WTC11 (cell line): ENCODE measurements at regions not wholly inside any gene's neighbourhood (a gene's known extent, or its start where the extent isn't known, plus 50 kb on each side); places are given as distances from the start of the nearest gene placed in this dataset.
A peak's percentile ranks its signal among the peaks of the same experiment; 100 is the strongest.

Experiments used
- ATAC-seq: fragments of 200-7000 bp; cut with Tn5 transposase; 2 replicates; pipeline ENCODE4 v1.10.0; 2021; ENCODE audit warnings: mild to moderate bottlenecking, moderate library complexity
- CTCF ChIA-PET: fragments of 300-600 bp; sonication (Branson Sonifier 250); formaldehyde crosslinking; loops from one replicate; lab custom pipeline; 2021; ENCODE audit warnings: antibody characterized with exemption; lab: Charles Lee
- POLR2A ChIA-PET: fragments of 350-600 bp; sonication (Branson Sonifier 250); formaldehyde crosslinking; loops from one replicate; lab custom pipeline; 2021; ENCODE audit warnings: antibody characterized with exemption; lab: Charles Lee
- DNase-seq: peaks from one replicate; pipeline ENCODE4 v3.0.0; 2021; ENCODE audit warnings: low spot score
- H3K27ac Mint-ChIP-seq: 2 replicates; pipeline ENCODE4 v1.8.0; 2021; ENCODE audit warnings: mixed read lengths
- H3K27me3 Mint-ChIP-seq: 2 replicates; pipeline ENCODE4 v1.8.0; 2021; ENCODE audit warnings: low read depth, mild to moderate bottlenecking, moderate library complexity, mixed read lengths
- H3K36me3 Mint-ChIP-seq: 2 replicates; pipeline ENCODE4 v1.8.0; 2021; ENCODE audit warnings: mixed read lengths
- H3K4me1 Mint-ChIP-seq: 2 replicates; pipeline ENCODE4 v1.8.0; 2022; ENCODE audit warnings: mixed read lengths
- H3K4me3 Mint-ChIP-seq: 2 replicates; pipeline ENCODE4 v1.8.0; 2021; ENCODE audit warnings: mild to moderate bottlenecking, moderate library complexity, mixed read lengths
- H3K9me3 Mint-ChIP-seq: 2 replicates; pipeline ENCODE4 v1.8.0; 2021; ENCODE audit warnings: mixed read lengths
- ARID4B ChIP-seq: sonication (generic); formaldehyde crosslinking; IDR thresholded peaks from 2 replicates; pipeline ENCODE4 v1.8.0; 2023; ENCODE audit warnings: missing genetic modification reagents, mild to moderate bottlenecking, borderline replicate concordance
- CTCF ChIP-seq: fragments of 200-600 bp; IDR thresholded peaks from 2 replicates; pipeline ENCODE4 v1.8.0; 2022; ENCODE audit warnings: antibody characterized with exemption
- EMX1 ChIP-seq: fragments of 250-450 bp; sonication (Bioruptor Pico); IDR thresholded peaks from 2 replicates; pipeline ENCODE4 v1.8.0; 2021; ENCODE audit warnings: mild to moderate bottlenecking
- FOXK1 ChIP-seq: sonication (generic); formaldehyde crosslinking; IDR thresholded peaks from 2 replicates; pipeline ENCODE4 v1.8.0; 2022; ENCODE audit warnings: mild to moderate bottlenecking, moderate library complexity, missing genetic modification reagents
- JUN ChIP-seq: sonication (generic); formaldehyde crosslinking; IDR thresholded peaks from 2 replicates; pipeline ENCODE4 v1.8.0; 2023; ENCODE audit warnings: mild to moderate bottlenecking, missing genetic modification reagents
- NFYB ChIP-seq: sonication (generic); formaldehyde crosslinking; conservative IDR thresholded peaks from 2 replicates; pipeline ENCODE4 v1.8.0; 2022; ENCODE audit warnings: low read depth, missing genetic modification reagents
- USF2 ChIP-seq: sonication (generic); formaldehyde crosslinking; IDR thresholded peaks from 2 replicates; pipeline ENCODE4 v1.8.1; 2023; ENCODE audit warnings: mild to moderate bottlenecking, missing genetic modification reagents, moderate library complexity
- ZNF219 ChIP-seq: sonication (generic); formaldehyde crosslinking; IDR thresholded peaks from 2 replicates; pipeline ENCODE4 v1.8.0; 2023; ENCODE audit warnings: missing genetic modification reagents, mild to moderate bottlenecking, borderline replicate concordance
- TF ChIP-seq, protein P1 (sequence below): fragments of 250-450 bp; sonication (Bioruptor Pico); IDR thresholded peaks from 2 replicates; pipeline ENCODE4 v1.9.0; 2021; ENCODE audit warnings: mild to moderate bottlenecking, borderline replicate concordance
- TF ChIP-seq, protein P2 (sequence below): sonication (generic); formaldehyde crosslinking; IDR thresholded peaks from 2 replicates; pipeline ENCODE4 v1.8.0; 2022; ENCODE audit warnings: mild to moderate bottlenecking, missing genetic modification reagents
- TF ChIP-seq, protein P3 (sequence below): sonication (generic); formaldehyde crosslinking; IDR thresholded peaks from 2 replicates; pipeline ENCODE4 v1.8.1; 2022; ENCODE audit warnings: mild to moderate bottlenecking, missing genetic modification reagents, moderate library complexity, borderline replicate concordance
- TF ChIP-seq, protein P4 (sequence below): sonication (generic); formaldehyde crosslinking; IDR thresholded peaks from 2 replicates; pipeline ENCODE4 v1.8.0; 2022; ENCODE audit warnings: missing genetic modification reagents

DNA sequence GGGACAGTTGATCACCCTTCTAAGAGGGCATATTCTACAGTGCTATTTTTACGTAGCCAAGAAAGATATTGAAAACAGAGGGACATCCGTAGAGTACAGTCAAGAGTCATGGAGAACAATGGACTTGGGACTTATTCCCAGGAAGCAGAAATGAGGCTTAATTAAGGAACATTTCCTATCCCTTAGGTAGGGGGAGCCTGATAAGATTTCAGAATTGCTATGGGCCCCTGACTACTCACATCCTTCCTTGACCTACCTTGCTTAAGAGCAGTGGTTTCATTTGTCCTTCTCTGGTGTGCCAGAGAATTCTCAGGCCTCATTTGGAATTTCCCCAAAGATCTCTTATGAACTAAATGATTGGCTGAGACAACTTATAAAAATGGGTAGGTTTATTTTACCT is 189.5 kb upstream of the DTNBP1 start:
- ChIA-PET POLR2A (no interaction called here), CTCF (no interaction called here)
- ATAC-seq (no peak), DNase-seq (no peak)
- peaks cover 18% of the 10 kb centered on the region for H3K4me1 Mint-ChIP-seq
- TF ChIP-seq NFYB (CRISPR knock-in tag) (no peak), CTCF (no peak), ARID4B (no peak)
- TF ChIP-seq, protein P1, sequence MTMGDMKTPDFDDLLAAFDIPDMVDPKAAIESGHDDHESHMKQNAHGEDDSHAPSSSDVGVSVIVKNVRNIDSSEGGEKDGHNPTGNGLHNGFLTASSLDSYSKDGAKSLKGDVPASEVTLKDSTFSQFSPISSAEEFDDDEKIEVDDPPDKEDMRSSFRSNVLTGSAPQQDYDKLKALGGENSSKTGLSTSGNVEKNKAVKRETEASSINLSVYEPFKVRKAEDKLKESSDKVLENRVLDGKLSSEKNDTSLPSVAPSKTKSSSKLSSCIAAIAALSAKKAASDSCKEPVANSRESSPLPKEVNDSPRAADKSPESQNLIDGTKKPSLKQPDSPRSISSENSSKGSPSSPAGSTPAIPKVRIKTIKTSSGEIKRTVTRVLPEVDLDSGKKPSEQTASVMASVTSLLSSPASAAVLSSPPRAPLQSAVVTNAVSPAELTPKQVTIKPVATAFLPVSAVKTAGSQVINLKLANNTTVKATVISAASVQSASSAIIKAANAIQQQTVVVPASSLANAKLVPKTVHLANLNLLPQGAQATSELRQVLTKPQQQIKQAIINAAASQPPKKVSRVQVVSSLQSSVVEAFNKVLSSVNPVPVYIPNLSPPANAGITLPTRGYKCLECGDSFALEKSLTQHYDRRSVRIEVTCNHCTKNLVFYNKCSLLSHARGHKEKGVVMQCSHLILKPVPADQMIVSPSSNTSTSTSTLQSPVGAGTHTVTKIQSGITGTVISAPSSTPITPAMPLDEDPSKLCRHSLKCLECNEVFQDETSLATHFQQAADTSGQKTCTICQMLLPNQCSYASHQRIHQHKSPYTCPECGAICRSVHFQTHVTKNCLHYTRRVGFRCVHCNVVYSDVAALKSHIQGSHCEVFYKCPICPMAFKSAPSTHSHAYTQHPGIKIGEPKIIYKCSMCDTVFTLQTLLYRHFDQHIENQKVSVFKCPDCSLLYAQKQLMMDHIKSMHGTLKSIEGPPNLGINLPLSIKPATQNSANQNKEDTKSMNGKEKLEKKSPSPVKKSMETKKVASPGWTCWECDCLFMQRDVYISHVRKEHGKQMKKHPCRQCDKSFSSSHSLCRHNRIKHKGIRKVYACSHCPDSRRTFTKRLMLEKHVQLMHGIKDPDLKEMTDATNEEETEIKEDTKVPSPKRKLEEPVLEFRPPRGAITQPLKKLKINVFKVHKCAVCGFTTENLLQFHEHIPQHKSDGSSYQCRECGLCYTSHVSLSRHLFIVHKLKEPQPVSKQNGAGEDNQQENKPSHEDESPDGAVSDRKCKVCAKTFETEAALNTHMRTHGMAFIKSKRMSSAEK (CRISPR knock-in tag): no peak
- TF ChIP-seq, all 79 proteins: peak for 0
- Mint-ChIP-seq H3K27ac (no peak overlapping the region), H3K4me3 (no peak overlapping the region), H3K36me3 (peaks cover 9% of the 10 kb centered on the region), H3K27me3 (peaks cover 8% of the 10 kb centered on the region; the same call in 1 of the 2 replicates), H3K9me3 (peaks cover 20% of the 10 kb centered on the region)

DNA sequence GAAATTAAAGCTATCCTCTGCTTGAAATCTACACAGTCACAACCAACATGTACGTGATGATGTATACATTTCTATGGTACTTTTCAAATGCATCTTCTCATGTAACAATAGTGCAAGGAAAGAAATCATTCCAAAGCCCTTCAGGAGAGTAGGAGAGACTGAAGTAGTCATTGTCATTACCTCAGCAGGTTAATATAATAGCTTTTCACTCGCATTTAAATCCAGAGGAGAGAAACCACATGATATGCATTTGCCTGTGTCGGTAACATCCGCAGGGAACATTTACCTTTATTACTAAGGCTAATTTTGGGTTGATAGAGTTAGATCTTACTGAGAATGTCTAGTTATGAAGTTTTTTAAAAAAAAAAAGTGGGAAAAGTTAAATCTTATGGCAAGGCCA is 186.6 kb upstream of the DTNBP1 start:
- peaks cover 6% of the 10 kb centered on the region for H3K36me3 Mint-ChIP-seq
- no peak overlapping the region for H3K4me3 Mint-ChIP-seq
- peaks cover 6% of the 10 kb centered on the region; the same call in 1 of the 2 replicates for H3K27me3 Mint-ChIP-seq
- DNase-seq: no peak
- ATAC-seq: no peak
- H3K9me3 Mint-ChIP-seq: peaks cover 16% of the 10 kb centered on the region
- H3K27ac Mint-ChIP-seq: peak overlapping the region; percentile 10; the same call in 1 of the 2 replicates
- ChIA-PET CTCF (interaction anchor here (1.0 kb wide), 1 partner anchor 282 kb away, joined by 3 read pairs; no protein-coding TSS in a partner anchor), POLR2A (no interaction called here)
- peaks cover 11% of the 10 kb centered on the region for H3K4me1 Mint-ChIP-seq
- TF ChIP-seq FOXK1 (CRISPR knock-in tag): no peak
- TF ChIP-seq EMX1: no peak
- TF ChIP-seq, protein P2, sequence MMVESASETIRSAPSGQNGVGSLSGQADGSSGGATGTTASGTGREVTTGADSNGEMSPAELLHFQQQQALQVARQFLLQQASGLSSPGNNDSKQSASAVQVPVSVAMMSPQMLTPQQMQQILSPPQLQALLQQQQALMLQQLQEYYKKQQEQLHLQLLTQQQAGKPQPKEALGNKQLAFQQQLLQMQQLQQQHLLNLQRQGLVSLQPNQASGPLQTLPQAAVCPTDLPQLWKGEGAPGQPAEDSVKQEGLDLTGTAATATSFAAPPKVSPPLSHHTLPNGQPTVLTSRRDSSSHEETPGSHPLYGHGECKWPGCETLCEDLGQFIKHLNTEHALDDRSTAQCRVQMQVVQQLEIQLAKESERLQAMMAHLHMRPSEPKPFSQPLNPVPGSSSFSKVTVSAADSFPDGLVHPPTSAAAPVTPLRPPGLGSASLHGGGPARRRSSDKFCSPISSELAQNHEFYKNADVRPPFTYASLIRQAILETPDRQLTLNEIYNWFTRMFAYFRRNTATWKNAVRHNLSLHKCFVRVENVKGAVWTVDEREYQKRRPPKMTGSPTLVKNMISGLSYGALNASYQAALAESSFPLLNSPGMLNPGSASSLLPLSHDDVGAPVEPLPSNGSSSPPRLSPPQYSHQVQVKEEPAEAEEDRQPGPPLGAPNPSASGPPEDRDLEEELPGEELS (CRISPR knock-in tag): no peak
- no peak for TF ChIP-seq NFYB (CRISPR knock-in tag)
- TF ChIP-seq, protein P3, sequence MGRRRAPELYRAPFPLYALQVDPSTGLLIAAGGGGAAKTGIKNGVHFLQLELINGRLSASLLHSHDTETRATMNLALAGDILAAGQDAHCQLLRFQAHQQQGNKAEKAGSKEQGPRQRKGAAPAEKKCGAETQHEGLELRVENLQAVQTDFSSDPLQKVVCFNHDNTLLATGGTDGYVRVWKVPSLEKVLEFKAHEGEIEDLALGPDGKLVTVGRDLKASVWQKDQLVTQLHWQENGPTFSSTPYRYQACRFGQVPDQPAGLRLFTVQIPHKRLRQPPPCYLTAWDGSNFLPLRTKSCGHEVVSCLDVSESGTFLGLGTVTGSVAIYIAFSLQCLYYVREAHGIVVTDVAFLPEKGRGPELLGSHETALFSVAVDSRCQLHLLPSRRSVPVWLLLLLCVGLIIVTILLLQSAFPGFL (CRISPR knock-in tag): no peak
- TF ChIP-seq, protein P4, sequence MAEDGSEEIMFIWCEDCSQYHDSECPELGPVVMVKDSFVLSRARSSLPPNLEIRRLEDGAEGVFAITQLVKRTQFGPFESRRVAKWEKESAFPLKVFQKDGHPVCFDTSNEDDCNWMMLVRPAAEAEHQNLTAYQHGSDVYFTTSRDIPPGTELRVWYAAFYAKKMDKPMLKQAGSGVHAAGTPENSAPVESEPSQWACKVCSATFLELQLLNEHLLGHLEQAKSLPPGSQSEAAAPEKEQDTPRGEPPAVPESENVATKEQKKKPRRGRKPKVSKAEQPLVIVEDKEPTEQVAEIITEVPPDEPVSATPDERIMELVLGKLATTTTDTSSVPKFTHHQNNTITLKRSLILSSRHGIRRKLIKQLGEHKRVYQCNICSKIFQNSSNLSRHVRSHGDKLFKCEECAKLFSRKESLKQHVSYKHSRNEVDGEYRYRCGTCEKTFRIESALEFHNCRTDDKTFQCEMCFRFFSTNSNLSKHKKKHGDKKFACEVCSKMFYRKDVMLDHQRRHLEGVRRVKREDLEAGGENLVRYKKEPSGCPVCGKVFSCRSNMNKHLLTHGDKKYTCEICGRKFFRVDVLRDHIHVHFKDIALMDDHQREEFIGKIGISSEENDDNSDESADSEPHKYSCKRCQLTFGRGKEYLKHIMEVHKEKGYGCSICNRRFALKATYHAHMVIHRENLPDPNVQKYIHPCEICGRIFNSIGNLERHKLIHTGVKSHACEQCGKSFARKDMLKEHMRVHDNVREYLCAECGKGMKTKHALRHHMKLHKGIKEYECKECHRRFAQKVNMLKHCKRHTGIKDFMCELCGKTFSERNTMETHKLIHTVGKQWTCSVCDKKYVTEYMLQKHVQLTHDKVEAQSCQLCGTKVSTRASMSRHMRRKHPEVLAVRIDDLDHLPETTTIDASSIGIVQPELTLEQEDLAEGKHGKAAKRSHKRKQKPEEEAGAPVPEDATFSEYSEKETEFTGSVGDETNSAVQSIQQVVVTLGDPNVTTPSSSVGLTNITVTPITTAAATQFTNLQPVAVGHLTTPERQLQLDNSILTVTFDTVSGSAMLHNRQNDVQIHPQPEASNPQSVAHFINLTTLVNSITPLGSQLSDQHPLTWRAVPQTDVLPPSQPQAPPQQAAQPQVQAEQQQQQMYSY: no peak
- no peak for TF ChIP-seq ZNF219 (CRISPR knock-in tag)
- no peak for TF ChIP-seq USF2 (CRISPR knock-in tag)
- TF ChIP-seq JUN (CRISPR knock-in tag): no peak
